ENCODE measurements at regions not wholly inside any gene's neighbourhood (a gene's known extent, or its start where the extent isn't known, plus 50 kb on each side); places are given as distances from the start of the nearest gene placed in this dataset.

DNA sequence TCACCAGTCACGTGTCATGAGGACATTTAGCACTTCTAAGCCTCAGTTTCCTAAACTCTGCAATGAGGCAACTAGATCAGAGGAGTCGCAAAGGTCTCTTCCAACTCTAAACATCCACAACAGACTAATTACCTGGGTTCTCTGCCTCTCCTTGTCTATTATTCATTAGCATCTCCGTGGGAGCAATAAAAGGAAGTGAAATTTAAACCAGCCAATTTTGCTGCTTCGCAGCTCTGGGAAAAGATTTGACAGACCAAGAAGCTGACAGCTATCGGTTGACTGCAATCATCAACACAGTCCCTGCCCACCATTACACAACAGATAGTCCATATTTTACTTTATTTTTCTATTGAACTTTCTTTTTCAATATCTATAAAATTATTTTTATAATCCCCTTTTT is 308.9 kb downstream of the NR2F1-AS1 start:
- TF ChIP-seq, protein P1, sequence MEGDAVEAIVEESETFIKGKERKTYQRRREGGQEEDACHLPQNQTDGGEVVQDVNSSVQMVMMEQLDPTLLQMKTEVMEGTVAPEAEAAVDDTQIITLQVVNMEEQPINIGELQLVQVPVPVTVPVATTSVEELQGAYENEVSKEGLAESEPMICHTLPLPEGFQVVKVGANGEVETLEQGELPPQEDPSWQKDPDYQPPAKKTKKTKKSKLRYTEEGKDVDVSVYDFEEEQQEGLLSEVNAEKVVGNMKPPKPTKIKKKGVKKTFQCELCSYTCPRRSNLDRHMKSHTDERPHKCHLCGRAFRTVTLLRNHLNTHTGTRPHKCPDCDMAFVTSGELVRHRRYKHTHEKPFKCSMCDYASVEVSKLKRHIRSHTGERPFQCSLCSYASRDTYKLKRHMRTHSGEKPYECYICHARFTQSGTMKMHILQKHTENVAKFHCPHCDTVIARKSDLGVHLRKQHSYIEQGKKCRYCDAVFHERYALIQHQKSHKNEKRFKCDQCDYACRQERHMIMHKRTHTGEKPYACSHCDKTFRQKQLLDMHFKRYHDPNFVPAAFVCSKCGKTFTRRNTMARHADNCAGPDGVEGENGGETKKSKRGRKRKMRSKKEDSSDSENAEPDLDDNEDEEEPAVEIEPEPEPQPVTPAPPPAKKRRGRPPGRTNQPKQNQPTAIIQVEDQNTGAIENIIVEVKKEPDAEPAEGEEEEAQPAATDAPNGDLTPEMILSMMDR (IDR thresholded peaks at IDR 0.05) = no peak
- no peak for TF ChIP-seq POLR2A (IDR thresholded peaks at IDR 0.05)
